ENCODE measurements at regions not wholly inside any gene's neighbourhood (a gene's known extent, or its start where the extent isn't known, plus 50 kb on each side); places are given as distances from the start of the nearest gene placed in this dataset.

- TF ChIP-seq EZH2phosphoT487 (IDR thresholded peaks at IDR 0.05; ENCODE audit: borderline replicate concordance, low read length) (no peak), CTCF (IDR thresholded peaks at IDR 0.05; ENCODE audit: low read depth, low read length, poor library complexity, severe bottlenecking) (no peak)
Measured at GRCh38 chr10:33489501-33490176, 155.2 kb upstream of the NRP1 start.
